CD14-positive monocyte (primary cell): ENCODE measurements at regions not wholly inside any gene's neighbourhood (a gene's known extent, or its start where the extent isn't known, plus 50 kb on each side); places are given as distances from the start of the nearest gene placed in this dataset.

Experiments
- DNase-seq, 3 donors: peaks; one replicate each; pipeline ENCODE4 v3.0.0-alpha.2; 2011 to 2022
- H2AFZ ChIP-seq: 2 replicates; pipeline ENCODE4 v1.6.0; 2012; ENCODE audit warnings: mild to moderate bottlenecking, low read depth, low read length, inconsistent platforms; ENCODE audit not compliant: insufficient read depth, poor library complexity, severe bottlenecking
- H3K27ac ChIP-seq, 2 donors: 1 replicate in 1 of 2; 2 replicates in 1 of 2; pipeline ENCODE4 v1.5.1; 2012 to 2013; ENCODE audit warnings: low read length in 2 of 2, control low read depth in 1 of 2, inconsistent platforms in 1 of 2, low read depth in 1 of 2, mild to moderate bottlenecking in 1 of 2
- H3K27me3 ChIP-seq, 2 donors: one replicate each; pipeline versions ENCODE4 v1.6.0 to v1.6.1; 2011 to 2013; ENCODE audit warnings: low read length in 2 of 2; ENCODE audit not compliant: control insufficient read depth in 2 of 2, insufficient read depth in 2 of 2
- H3K36me3 ChIP-seq, 2 donors: replicated peaks in 1 of 2; 1 replicate in 1 of 2; 2 replicates in 1 of 2; pipeline versions ENCODE4 v1.5.1 to v1.6.1; 2012 to 2013; ENCODE audit warnings: low read length in 2 of 2, control low read depth in 1 of 2, inconsistent platforms in 1 of 2, mild to moderate bottlenecking in 1 of 2; ENCODE audit not compliant: insufficient read depth in 2 of 2, control insufficient read depth in 1 of 2
- H3K4me1 ChIP-seq, 2 donors: 1 replicate in 1 of 2; 2 replicates in 1 of 2; pipeline versions ENCODE4 v1.5.1 to v1.6.1; 2012 to 2013; ENCODE audit warnings: low read length in 2 of 2, control low read depth in 1 of 2, inconsistent platforms in 1 of 2, mild to moderate bottlenecking in 1 of 2, moderate library complexity in 1 of 2; ENCODE audit not compliant: insufficient read depth in 2 of 2, control insufficient read depth in 1 of 2
- H3K4me2 ChIP-seq: replicated peaks from 2 replicates; pipeline ENCODE3; 2012; ENCODE audit warnings: low read length, moderate library complexity, mild to moderate bottlenecking; ENCODE audit not compliant: poor library complexity, severe bottlenecking; ENCODE audit errors: extremely low read depth
- H3K4me3 ChIP-seq, 3 experiments: fragments of 200-600 bp in 1 of 3; sonication (generic) in 1 of 3; replicated peaks in 1 of 3; 1 replicate in 2 of 3; 2 replicates in 1 of 3; pipeline ENCODE4 v1.5.1; 2011 to 2013; ENCODE audit warnings: low read length in 3 of 3, mild to moderate bottlenecking in 3 of 3, control low read depth in 2 of 3, low read depth in 2 of 3, inconsistent platforms in 1 of 3, moderate library complexity in 1 of 3
- H3K79me2 ChIP-seq: 2 replicates; pipeline ENCODE4 v1.6.0; 2012; ENCODE audit warnings: mild to moderate bottlenecking, control low read depth, inconsistent platforms, low read length, moderate library complexity; ENCODE audit not compliant: insufficient read depth
- H3K9ac ChIP-seq: 2 replicates; pipeline ENCODE4 v1.6.0; 2017; ENCODE audit warnings: low read length, mild to moderate bottlenecking; ENCODE audit not compliant: insufficient read depth, poor library complexity, severe bottlenecking
- H3K9me3 ChIP-seq, 2 donors: replicated peaks in 1 of 2; 1 replicate in 1 of 2; 2 replicates in 1 of 2; pipeline versions ENCODE4 v1.5.1 to v1.6.1; 2012 to 2013; ENCODE audit warnings: low read length in 2 of 2, control low read depth in 1 of 2; ENCODE audit not compliant: control insufficient read depth in 1 of 2, insufficient read depth in 1 of 2
- H4K20me1 ChIP-seq: 2 replicates; pipeline ENCODE4 v1.6.0; 2012; ENCODE audit warnings: mild to moderate bottlenecking, low read length, control low read depth, moderate library complexity; ENCODE audit not compliant: insufficient read depth
- H3K27ac Mint-ChIP-seq, 7 donors: one replicate each; pipeline ENCODE4 v1.8.0; 2020; ENCODE audit warnings: mild to moderate bottlenecking in 7 of 7, mixed read lengths in 7 of 7, moderate library complexity in 6 of 7, inconsistent platforms in 2 of 7
- H3K27me3 Mint-ChIP-seq, 3 donors: one replicate each; pipeline ENCODE4 v1.8.0; 2021 to 2022; ENCODE audit warnings: low read depth in 3 of 3, mild to moderate bottlenecking in 3 of 3, mixed read lengths in 3 of 3, moderate library complexity in 3 of 3, inconsistent platforms in 1 of 3
- H3K36me3 Mint-ChIP-seq, 2 donors: one replicate each; pipeline ENCODE4 v1.8.0; 2020; ENCODE audit warnings: mixed read lengths in 2 of 2, inconsistent platforms in 1 of 2, mild to moderate bottlenecking in 1 of 2
- H3K4me1 Mint-ChIP-seq: one replicate; pipeline ENCODE4 v1.8.0; 2020; ENCODE audit warnings: mild to moderate bottlenecking, mixed read lengths
- H3K4me3 Mint-ChIP-seq, 2 donors: one replicate each; pipeline ENCODE4 v1.8.0; 2020; ENCODE audit warnings: mild to moderate bottlenecking in 2 of 2, mixed read lengths in 2 of 2, moderate library complexity in 1 of 2
- H3K9me3 Mint-ChIP-seq, 7 donors: one replicate each; pipeline ENCODE4 v1.8.0; 2020 to 2022; ENCODE audit warnings: mixed read lengths in 7 of 7, mild to moderate bottlenecking in 6 of 7, moderate library complexity in 6 of 7, inconsistent platforms in 2 of 7
- WGBS: methylation state at CpG from one replicate; pipeline ENCODE4 v1.1.5; 2013; ENCODE audit warnings: missing lambda C conversion rate; ENCODE audit not compliant: insufficient coverage; 5-methylcytosine and 5-hydroxymethylcytosine counted together
- intact Hi-C, 2 donors: fragments of 100-400 bp; cut with micrococcal nuclease; formaldehyde crosslinking; loops; one replicate each; pipeline versions ENCODE4 v1.15.0 to v1.15.1; 2023
- TF ChIP-seq, protein P1 (sequence below): fragments of 200-600 bp; IDR thresholded peaks from one replicate; pipeline ENCODE4 v1.8.0; 2022; ENCODE audit warnings: antibody characterized with exemption, mild to moderate bottlenecking

DNA sequence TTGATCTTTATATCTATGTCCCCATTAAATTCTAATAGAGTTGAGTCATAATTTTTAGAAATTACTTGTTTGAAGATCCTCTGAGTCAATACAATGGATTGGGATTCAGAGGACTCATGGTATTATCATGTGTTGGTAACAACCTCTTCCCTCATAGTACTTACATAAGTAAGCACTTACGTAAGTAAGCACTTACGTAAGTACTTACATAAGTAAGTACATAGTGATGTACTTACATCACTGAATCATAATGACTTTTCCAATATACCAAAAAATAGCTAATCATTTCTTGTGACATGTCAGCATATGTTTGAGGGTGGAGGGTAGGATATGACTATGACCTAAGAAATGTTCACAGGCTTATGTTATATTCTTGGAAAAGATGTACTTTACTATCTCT is 740.5 kb downstream of the SORCS1 start:
- Histone ChIP-seq H3K9me3 (peaks cover 0 to 3% of the 10 kb centered on the region in 2 donors), H3K9ac (no peak overlapping the region), H2AFZ (no peak overlapping the region), H3K4me2 (no peak overlapping the region), H3K79me2 (no peaks in the 10 kb centered on the region), H3K4me3 (no peak overlapping the region), H3K27ac (no peak overlapping the region), H3K4me1 (no peaks in the 10 kb centered on the region), H3K36me3 (no peaks in the 10 kb centered on the region), H3K27me3 (no peaks in the 10 kb centered on the region), H4K20me1 (no peaks in the 10 kb centered on the region)
- intact Hi-C loops, result no loop called here
- Mint-ChIP-seq H3K36me3 (no peaks in the 10 kb centered on the region), H3K4me3 (no peak overlapping the region), H3K9me3 (peaks cover 0 to 3% (median 0%) of the 10 kb centered on the region in 7 donors), H3K4me1 (no peaks in the 10 kb centered on the region), H3K27me3 (peaks cover 0 to 1% (median 0%) of the 10 kb centered on the region in 3 donors), H3K27ac (no peak overlapping the region)
- DNase-seq, result no peak
- no CpG with 5 or more reads among the region's 2 CpGs for WGBS
- TF ChIP-seq, protein P1, sequence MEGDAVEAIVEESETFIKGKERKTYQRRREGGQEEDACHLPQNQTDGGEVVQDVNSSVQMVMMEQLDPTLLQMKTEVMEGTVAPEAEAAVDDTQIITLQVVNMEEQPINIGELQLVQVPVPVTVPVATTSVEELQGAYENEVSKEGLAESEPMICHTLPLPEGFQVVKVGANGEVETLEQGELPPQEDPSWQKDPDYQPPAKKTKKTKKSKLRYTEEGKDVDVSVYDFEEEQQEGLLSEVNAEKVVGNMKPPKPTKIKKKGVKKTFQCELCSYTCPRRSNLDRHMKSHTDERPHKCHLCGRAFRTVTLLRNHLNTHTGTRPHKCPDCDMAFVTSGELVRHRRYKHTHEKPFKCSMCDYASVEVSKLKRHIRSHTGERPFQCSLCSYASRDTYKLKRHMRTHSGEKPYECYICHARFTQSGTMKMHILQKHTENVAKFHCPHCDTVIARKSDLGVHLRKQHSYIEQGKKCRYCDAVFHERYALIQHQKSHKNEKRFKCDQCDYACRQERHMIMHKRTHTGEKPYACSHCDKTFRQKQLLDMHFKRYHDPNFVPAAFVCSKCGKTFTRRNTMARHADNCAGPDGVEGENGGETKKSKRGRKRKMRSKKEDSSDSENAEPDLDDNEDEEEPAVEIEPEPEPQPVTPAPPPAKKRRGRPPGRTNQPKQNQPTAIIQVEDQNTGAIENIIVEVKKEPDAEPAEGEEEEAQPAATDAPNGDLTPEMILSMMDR, result no peak

DNA sequence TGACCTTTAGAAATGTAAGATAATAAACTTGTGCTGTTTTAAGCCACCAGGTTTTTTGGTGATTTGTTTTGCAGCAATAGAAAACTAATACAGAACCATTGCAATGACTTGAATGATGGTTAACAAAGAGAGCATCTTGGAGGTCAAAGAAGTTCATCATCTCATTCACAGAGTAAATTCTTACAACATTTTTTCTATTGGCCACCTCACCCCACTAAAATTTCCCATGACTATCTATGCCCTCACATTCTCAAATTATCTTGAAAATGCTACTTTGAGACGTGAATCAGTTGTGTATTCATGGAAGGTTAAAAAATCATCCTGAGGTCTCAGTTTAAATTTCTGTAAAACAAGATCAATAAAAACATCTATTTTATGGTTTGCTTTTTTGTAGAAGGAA is 754.2 kb downstream of the SORCS1 start:
- Mint-ChIP-seq H3K4me3 (no peak overlapping the region), H3K9me3 (peaks cover 0 to 3% (median 2%) of the 10 kb centered on the region in 7 donors), H3K27me3 (peaks cover 0 to 3% (median 0%) of the 10 kb centered on the region in 3 donors)

More for the DNA sequence above, 754.2 kb downstream of the SORCS1 start:
- no peaks in the 10 kb centered on the region for H3K4me1 ChIP-seq
- H2AFZ ChIP-seq, result no peak overlapping the region
- intact Hi-C loops, result no loop called here
- TF ChIP-seq, protein P1, result no peak
- H3K36me3 ChIP-seq, result no peaks in the 10 kb centered on the region
- H3K9me3 ChIP-seq, result no peaks in the 10 kb centered on the region
- H3K4me1 Mint-ChIP-seq, result no peaks in the 10 kb centered on the region
- no peaks in the 10 kb centered on the region for H3K27me3 ChIP-seq
- no peak for DNase-seq
- no peak overlapping the region for H3K27ac Mint-ChIP-seq
- H3K27ac ChIP-seq, result no peak overlapping the region
- H3K36me3 Mint-ChIP-seq, result no peaks in the 10 kb centered on the region
- H3K4me3 ChIP-seq, result no peak overlapping the region
- H3K4me2 ChIP-seq, result no peak overlapping the region
- no peak overlapping the region for H3K9ac ChIP-seq
- no peaks in the 10 kb centered on the region for H4K20me1 ChIP-seq
- WGBS, result no CpG with 5 or more reads among the region's 1 CpG
- H3K79me2 ChIP-seq, result no peaks in the 10 kb centered on the region
